K562 (cell line): ENCODE measurements at regions not wholly inside any gene's neighbourhood (a gene's known extent, or its start where the extent isn't known, plus 50 kb on each side); places are given as distances from the start of the nearest gene placed in this dataset.

Source experiments
- ARID1B ChIP-seq: fragments of 450-650 bp; IDR thresholded peaks from 2 replicates; pipeline ENCODE4 v1.6.1; 2016; ENCODE audit warnings: antibody characterized with exemption, mild to moderate bottlenecking, inconsistent platforms
- BDP1 ChIP-seq: IDR thresholded peaks from 3 replicates; pipeline ENCODE4 v1.6.1; 2011; ENCODE audit not compliant: insufficient read length, insufficient read depth
- CTBP1 ChIP-seq: fragments of 450-650 bp; IDR thresholded peaks from 2 replicates; pipeline ENCODE4 v1.6.1; 2016; ENCODE audit warnings: borderline replicate concordance
- E2F1 ChIP-seq: sonication (generic); formaldehyde crosslinking; IDR thresholded peaks from 2 replicates; pipeline ENCODE4 v1.8.1; 2023; ENCODE audit warnings: mild to moderate bottlenecking, missing genetic modification reagents, moderate library complexity
- E2F8 ChIP-seq: fragments of 450-650 bp; IDR thresholded peaks from 2 replicates; pipeline ENCODE4 v1.7.1; 2018; ENCODE audit warnings: mild to moderate bottlenecking, low read depth; ENCODE audit not compliant: partially characterized antibody
- ESRRA ChIP-seq: fragments of 450-650 bp; IDR thresholded peaks from 2 replicates; pipeline ENCODE4 v1.6.1; 2014; ENCODE audit warnings: low read depth, mild to moderate bottlenecking, moderate library complexity, borderline replicate concordance
- FOSL1 ChIP-seq: fragments of 200-800 bp; sonication (Bioruptor generic); conservative IDR thresholded peaks from 2 replicates; pipeline ENCODE4 v1.6.1; 2016; ENCODE audit warnings: missing genetic modification characterization, missing compliant biosample characterization
- MNT ChIP-seq, 2 experiments: fragments of 450-650 bp; conservative IDR thresholded peaks; 2 replicates each; pipeline ENCODE4 v1.6.1; 2017; ENCODE audit warnings: mild to moderate bottlenecking in 2 of 2, moderate library complexity in 2 of 2
- NCOA1 ChIP-seq: fragments of 450-650 bp; IDR thresholded peaks from 2 replicates; pipeline ENCODE4 v1.6.1; 2016; ENCODE audit warnings: low read depth
- NFE2 ChIP-seq: IDR thresholded peaks from 2 replicates; pipeline ENCODE4 v1.6.1; 2014; ENCODE audit warnings: antibody characterized with exemption, low read depth
- NONO ChIP-seq, 2 experiments: fragments of 200-400 bp in 1 of 2; fragments of 450-650 bp in 1 of 2; formaldehyde crosslinking in 1 of 2; IDR thresholded peaks; 2 replicates each; pipeline ENCODE4 v1.6.1; 2017; ENCODE audit warnings: low read depth in 2 of 2, mild to moderate bottlenecking in 2 of 2, moderate library complexity in 2 of 2, low read length in 1 of 2
- SMARCB1 ChIP-seq: IDR thresholded peaks from 2 replicates; pipeline ENCODE4 v1.6.1; 2011; ENCODE audit warnings: improper control_type of control experiment, low read depth; ENCODE audit not compliant: insufficient read length
- TAF1 ChIP-seq: IDR thresholded peaks from 2 replicates; pipeline ENCODE4 v1.6.1; 2011; ENCODE audit warnings: mild to moderate bottlenecking, low read length, moderate library complexity; ENCODE audit not compliant: insufficient read depth, control insufficient read depth, severe bottlenecking; ENCODE audit errors: extremely low read depth
- TFE3 ChIP-seq: fragments of 450-650 bp; formaldehyde crosslinking; IDR thresholded peaks from 2 replicates; pipeline ENCODE4 v1.4.0; 2020; ENCODE audit warnings: mild to moderate bottlenecking, mixed read lengths
- TOE1 ChIP-seq, 2 experiments: fragments of 450-650 bp in 1 of 2; sonication (generic) in 1 of 2; formaldehyde crosslinking in 1 of 2; IDR thresholded peaks; 2 replicates each; pipeline versions ENCODE4 v1.7.1 to v1.8.0; 2016 to 2022; ENCODE audit warnings: borderline replicate concordance in 2 of 2, mild to moderate bottlenecking in 2 of 2, antibody characterized with exemption in 1 of 2, inconsistent platforms in 1 of 2, low read depth in 1 of 2, missing genetic modification reagents in 1 of 2, moderate library complexity in 1 of 2
- XRCC3 ChIP-seq: fragments of 450-650 bp; IDR thresholded peaks from 2 replicates; pipeline ENCODE4 v1.6.1; 2017; ENCODE audit warnings: mild to moderate bottlenecking, moderate library complexity
- ZNF124 ChIP-seq: sonication (generic); formaldehyde crosslinking; IDR thresholded peaks from 2 replicates; pipeline ENCODE4 v1.8.1; 2022; ENCODE audit warnings: missing genetic modification reagents
- ZNF174 ChIP-seq: fragments of 250-450 bp; sonication (Bioruptor Pico); IDR thresholded peaks from 2 replicates; pipeline ENCODE4 v1.4.0; 2020; ENCODE audit warnings: mild to moderate bottlenecking
- ZNF184 ChIP-seq: sonication (generic); formaldehyde crosslinking; IDR thresholded peaks from 2 replicates; pipeline ENCODE4 v1.5.0; 2020; ENCODE audit warnings: missing genetic modification reagents
- ZNF589 ChIP-seq: fragments of 200-800 bp; sonication (Bioruptor generic); IDR thresholded peaks from 2 replicates; pipeline ENCODE4 v1.6.1; 2016; ENCODE audit warnings: low read depth, missing genetic modification characterization, missing compliant biosample characterization

GRCh38 chr21:39094847-39095579 is 88.2 kb downstream of the PSMG1 start (continued):
- TF ChIP-seq TFE3 (no peak), CTBP1 (peak; percentile 93), E2F8 (peak; percentile 60), MNT (conservative IDR thresholded peaks at IDR 0.05) (peak in 1 of 2 experiments; percentile 57; a peak in 2 of 4 replicates), TAF1 (no peak), SMARCB1 (no peak), ARID1B (peak; percentile 88), ZNF184 (CRISPR knock-in tag) (no peak), ZNF174 (CRISPR knock-in tag) (no peak), E2F1 (no peak), ESRRA (peak; percentile 86; the same call in 1 of the 2 replicates), TOE1 (IDR thresholded peaks at IDR 0.05; ENCODE audit: borderline replicate concordance) (peak; percentile 32; the same call in 1 of the 2 replicates), TOE1 (CRISPR knock-in tag; IDR thresholded peaks at IDR 0.05; ENCODE audit: borderline replicate concordance, low read depth) (no peak), ZNF589 (CRISPR knock-in tag) (0 out of 2 replicates have a peak, but pooled peaks have one; percentile 41), BDP1 (no peak), FOSL1 (tag) (peak; percentile 74), NFE2 (peak; percentile 92), NCOA1 (peak; percentile 57; the same call in 1 of the 2 replicates), NONO (IDR thresholded peaks at IDR 0.05; ENCODE audit: low read depth in 2 of 2, low read length in 1 of 2) (0 out of 4 replicates have a peak, but pooled peaks of 1 of the 2 experiments have one; percentile 33), ZNF124 (CRISPR knock-in tag) (no peak), XRCC3 (no peak)
